ENCODE measurements at regions not wholly inside any gene's neighbourhood (a gene's known extent, or its start where the extent isn't known, plus 50 kb on each side); places are given as distances from the start of the nearest gene placed in this dataset.
"Not testable (repeated sequence)": the region's sequence is repeated elsewhere in the genome, so short reads cannot be mapped to it uniquely, and the experiment has no call there.

GRCh38 chr5:82426464-82427154 is 148.5 kb upstream of the RPS23 start:
- Mint-ChIP-seq H3K27ac (no peak overlapping the region), H3K4me3 (no peak overlapping the region), H3K27me3 (no peaks in the 10 kb centered on the region), H3K4me1 (ENCODE audit: low read depth) (no peaks in the 10 kb centered on the region), H3K9me3 (no peaks in the 10 kb centered on the region), H3K36me3 (ENCODE audit: low read depth) (no peaks in the 10 kb centered on the region)

DNA sequence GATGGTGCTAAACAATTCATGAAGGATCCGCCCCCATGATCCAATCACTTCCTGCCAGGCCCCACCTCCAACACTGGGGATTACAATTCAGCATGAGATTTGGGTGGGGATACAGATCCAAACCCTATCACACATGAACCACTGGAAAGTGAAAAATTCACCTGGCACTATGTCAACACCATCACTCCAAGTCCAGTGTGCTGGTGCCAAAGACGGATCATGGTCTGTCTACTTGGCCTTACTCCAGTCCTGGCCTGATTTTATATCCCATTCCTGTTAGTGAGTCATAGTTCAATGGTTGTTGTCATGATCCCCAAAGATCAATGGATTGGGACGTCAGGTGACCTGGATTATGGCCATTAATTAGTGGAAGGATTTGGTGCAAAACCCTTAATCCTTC is 147.4 kb upstream of the RPS23 start:
- Mint-ChIP-seq H3K27me3 (no peaks in the 10 kb centered on the region), H3K4me1 (ENCODE audit: low read depth) (no peaks in the 10 kb centered on the region), H3K27ac (no peak overlapping the region), H3K9me3 (no peaks in the 10 kb centered on the region), H3K36me3 (ENCODE audit: low read depth) (no peaks in the 10 kb centered on the region), H3K4me3 (no peak overlapping the region)

DNA sequence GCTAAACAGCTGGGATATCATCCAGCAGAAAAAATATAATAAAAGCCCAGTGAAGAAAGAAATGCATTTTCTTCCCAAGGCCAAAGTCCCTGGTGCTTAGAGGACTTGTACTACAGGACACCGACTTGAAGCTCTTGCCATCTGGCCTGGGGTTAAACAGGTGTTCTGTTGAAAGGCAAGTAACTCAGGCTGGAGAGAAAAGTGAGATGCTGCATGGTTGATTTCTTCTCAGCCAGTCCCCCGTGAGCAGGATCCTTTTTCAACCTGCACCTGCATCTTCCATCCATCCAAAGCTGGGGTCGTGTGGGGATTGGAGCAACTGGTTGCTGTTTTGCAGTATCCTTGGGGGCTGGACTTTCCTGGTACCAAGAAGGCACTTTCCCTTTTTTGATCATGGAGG is 146.1 kb upstream of the RPS23 start:
- Mint-ChIP-seq H3K4me3 (no peak overlapping the region), H3K27me3 (no peaks in the 10 kb centered on the region), H3K36me3 (ENCODE audit: low read depth) (no peaks in the 10 kb centered on the region), H3K4me1 (ENCODE audit: low read depth) (no peaks in the 10 kb centered on the region), H3K9me3 (no peaks in the 10 kb centered on the region), H3K27ac (no peak overlapping the region)

- no peaks in the 10 kb centered on the region for H3K27me3 Mint-ChIP-seq
- H3K36me3 Mint-ChIP-seq (ENCODE audit: low read depth): no peaks in the 10 kb centered on the region
- no peaks in the 10 kb centered on the region for H3K9me3 Mint-ChIP-seq
- H3K4me3 Mint-ChIP-seq: no peak overlapping the region
- H3K4me1 Mint-ChIP-seq (ENCODE audit: low read depth): no peaks in the 10 kb centered on the region
- H3K27ac Mint-ChIP-seq: no peak overlapping the region
Observed at GRCh38 chr5:82422751-82423181, 144.6 kb upstream of the RPS23 start.

DNA sequence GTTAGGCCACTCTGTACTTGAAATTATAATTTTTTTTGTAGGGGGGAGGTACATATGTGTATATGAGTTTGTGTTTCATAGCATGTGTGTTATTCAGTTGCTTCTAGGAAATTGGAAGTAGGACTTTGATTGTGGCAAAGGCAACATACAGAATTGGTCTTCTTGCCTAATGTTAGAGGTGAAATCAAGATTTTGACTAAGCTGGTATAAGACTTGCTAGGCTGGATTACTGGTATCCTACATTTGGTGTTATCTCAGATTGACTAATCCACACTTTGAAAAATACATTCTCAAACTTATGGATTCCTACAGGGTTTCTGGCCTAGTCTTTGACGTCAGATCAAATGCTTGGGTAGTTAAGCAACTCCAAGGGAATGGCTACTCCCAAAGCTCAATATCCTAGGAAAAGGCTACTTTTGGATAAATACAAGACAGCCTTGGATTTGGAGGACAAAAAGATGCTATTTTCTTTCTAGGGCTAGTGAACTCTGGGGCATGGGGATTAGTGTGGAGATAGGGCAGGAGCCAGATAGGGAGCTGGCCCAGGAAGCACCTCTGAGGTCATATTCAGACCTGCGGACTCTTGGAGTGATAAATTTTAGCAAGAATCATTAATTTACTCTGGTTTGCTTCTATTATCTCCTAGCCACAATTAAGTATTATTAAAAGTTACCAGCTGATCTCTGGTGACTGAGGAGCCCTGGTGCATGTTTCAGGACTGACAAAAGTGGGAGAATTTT is 144.0 kb upstream of the RPS23 start:
- Mint-ChIP-seq H3K9me3 (no peaks in the 10 kb centered on the region), H3K27me3 (no peaks in the 10 kb centered on the region), H3K4me1 (ENCODE audit: low read depth) (no peaks in the 10 kb centered on the region), H3K27ac (no peak overlapping the region), H3K36me3 (ENCODE audit: low read depth) (no peaks in the 10 kb centered on the region), H3K4me3 (no peak overlapping the region)

GRCh38 chr5:82421119-82421518 is 143.0 kb upstream of the RPS23 start:
- H3K9me3 Mint-ChIP-seq: no peaks in the 10 kb centered on the region

GRCh38 chr5:82420524-82420923 is 142.4 kb upstream of the RPS23 start:
- not testable (repeated sequence) for H3K27me3 Mint-ChIP-seq; H3K4me1 Mint-ChIP-seq (ENCODE audit: low read depth); H3K9me3 Mint-ChIP-seq; H3K27ac Mint-ChIP-seq; H3K36me3 Mint-ChIP-seq (ENCODE audit: low read depth); H3K4me3 Mint-ChIP-seq

More at GRCh38 chr5:82421119-82421518, 143.0 kb upstream of the RPS23 start:
- Mint-ChIP-seq H3K36me3 (ENCODE audit: low read depth) (no peaks in the 10 kb centered on the region), H3K4me1 (ENCODE audit: low read depth) (no peaks in the 10 kb centered on the region), H3K27ac (no peak overlapping the region), H3K27me3 (no peaks in the 10 kb centered on the region), H3K4me3 (no peak overlapping the region)

- no peaks in the 10 kb centered on the region for H3K4me1 Mint-ChIP-seq (ENCODE audit: low read depth)
- H3K9me3 Mint-ChIP-seq: no peaks in the 10 kb centered on the region
- H3K27ac Mint-ChIP-seq: no peak overlapping the region
- no peak overlapping the region for H3K4me3 Mint-ChIP-seq
- no peaks in the 10 kb centered on the region for H3K27me3 Mint-ChIP-seq
- no peaks in the 10 kb centered on the region for H3K36me3 Mint-ChIP-seq (ENCODE audit: low read depth)
Observed at GRCh38 chr5:82419559-82420332, 141.6 kb upstream of the RPS23 start.

GRCh38 chr5:82418608-82418950 is 140.4 kb upstream of the RPS23 start:
- no peaks in the 10 kb centered on the region for H3K36me3 Mint-ChIP-seq (ENCODE audit: low read depth)
- H3K27ac Mint-ChIP-seq: no peak overlapping the region
- no peak overlapping the region for H3K4me3 Mint-ChIP-seq
- H3K27me3 Mint-ChIP-seq: no peaks in the 10 kb centered on the region
- no peaks in the 10 kb centered on the region for H3K9me3 Mint-ChIP-seq
- H3K4me1 Mint-ChIP-seq (ENCODE audit: low read depth): no peaks in the 10 kb centered on the region

GRCh38 chr5:82417776-82418607 is 139.8 kb upstream of the RPS23 start:
- Mint-ChIP-seq H3K36me3 (ENCODE audit: low read depth) (no peaks in the 10 kb centered on the region), H3K4me1 (ENCODE audit: low read depth) (no peaks in the 10 kb centered on the region), H3K9me3 (no peaks in the 10 kb centered on the region), H3K27me3 (no peaks in the 10 kb centered on the region), H3K4me3 (no peak overlapping the region), H3K27ac (no peak overlapping the region)

DNA sequence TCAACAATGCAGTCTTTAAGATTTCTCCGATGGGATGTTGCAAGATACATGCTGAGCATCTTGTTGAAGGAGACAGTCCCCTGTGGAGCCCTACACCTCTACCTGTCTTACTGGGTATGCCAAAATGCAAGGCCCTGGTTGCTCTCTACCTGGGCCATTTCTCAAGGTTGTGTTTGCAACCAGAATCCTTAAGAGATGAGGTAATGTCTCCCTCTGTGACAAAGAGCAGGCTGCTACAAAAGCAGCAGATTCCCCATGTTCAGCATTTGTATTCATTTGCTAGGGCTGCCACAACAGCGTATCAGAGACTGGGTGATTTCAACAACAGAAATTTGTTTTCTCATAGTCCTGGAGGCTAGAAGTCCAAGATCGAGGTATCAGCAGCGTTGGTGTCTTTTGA is 138.4 kb upstream of the RPS23 start:
- Mint-ChIP-seq H3K4me3 (no peak overlapping the region), H3K4me1 (ENCODE audit: low read depth) (no peaks in the 10 kb centered on the region), H3K27ac (no peak overlapping the region), H3K9me3 (no peaks in the 10 kb centered on the region), H3K27me3 (no peaks in the 10 kb centered on the region), H3K36me3 (ENCODE audit: low read depth) (no peaks in the 10 kb centered on the region)

GRCh38 chr5:82414041-82414388 is 135.9 kb upstream of the RPS23 start:
- H3K27ac Mint-ChIP-seq: no peak overlapping the region
- no peaks in the 10 kb centered on the region for H3K9me3 Mint-ChIP-seq
- H3K4me3 Mint-ChIP-seq: no peak overlapping the region
- no peaks in the 10 kb centered on the region for H3K27me3 Mint-ChIP-seq
- no peaks in the 10 kb centered on the region for H3K36me3 Mint-ChIP-seq (ENCODE audit: low read depth)
- no peaks in the 10 kb centered on the region for H3K4me1 Mint-ChIP-seq (ENCODE audit: low read depth)

- Mint-ChIP-seq H3K9me3 (no peaks in the 10 kb centered on the region), H3K36me3 (ENCODE audit: low read depth) (no peaks in the 10 kb centered on the region), H3K27me3 (no peaks in the 10 kb centered on the region), H3K27ac (no peak overlapping the region), H3K4me1 (ENCODE audit: low read depth) (no peaks in the 10 kb centered on the region), H3K4me3 (no peak overlapping the region)
Observed at GRCh38 chr5:82413302-82414040, 135.3 kb upstream of the RPS23 start.

- no peaks in the 10 kb centered on the region for H3K4me1 Mint-ChIP-seq (ENCODE audit: low read depth)
- H3K27me3 Mint-ChIP-seq: no peaks in the 10 kb centered on the region
- H3K9me3 Mint-ChIP-seq: no peaks in the 10 kb centered on the region
- H3K36me3 Mint-ChIP-seq (ENCODE audit: low read depth): no peaks in the 10 kb centered on the region
- no peak overlapping the region for H3K4me3 Mint-ChIP-seq
- no peak overlapping the region for H3K27ac Mint-ChIP-seq
Observed at GRCh38 chr5:82408033-82408432, 129.9 kb upstream of the RPS23 start.

Data from stimulated activated naive CD8-positive, alpha-beta T cell treated with anti-CD3 and anti-CD28 coated beads, Interleukin-15, Interleukin-2, amounts not matched to agents 100 ng/mL and 50 ng/mL, for 24 hours (primary cell).